HUDEP-2 (cell line): ENCODE measurements at regions not wholly inside any gene's neighbourhood (a gene's known extent, or its start where the extent isn't known, plus 50 kb on each side); places are given as distances from the start of the nearest gene placed in this dataset.

Experiments
- DNase-seq, 76 experiments: peaks; one replicate each; lab custom pipeline; 2025; ENCODE audit not compliant: unreplicated experiment in 76 of 76; lab: John Stamatoyannopoulos, UW

GRCh38 chr7:3250725-3251124 lies 50.3 kb upstream of the SDK1 start:
- DNase-seq = no peak
